ENCODE measurements at regions not wholly inside any gene's neighbourhood (a gene's known extent, or its start where the extent isn't known, plus 50 kb on each side); places are given as distances from the start of the nearest gene placed in this dataset.

DNA sequence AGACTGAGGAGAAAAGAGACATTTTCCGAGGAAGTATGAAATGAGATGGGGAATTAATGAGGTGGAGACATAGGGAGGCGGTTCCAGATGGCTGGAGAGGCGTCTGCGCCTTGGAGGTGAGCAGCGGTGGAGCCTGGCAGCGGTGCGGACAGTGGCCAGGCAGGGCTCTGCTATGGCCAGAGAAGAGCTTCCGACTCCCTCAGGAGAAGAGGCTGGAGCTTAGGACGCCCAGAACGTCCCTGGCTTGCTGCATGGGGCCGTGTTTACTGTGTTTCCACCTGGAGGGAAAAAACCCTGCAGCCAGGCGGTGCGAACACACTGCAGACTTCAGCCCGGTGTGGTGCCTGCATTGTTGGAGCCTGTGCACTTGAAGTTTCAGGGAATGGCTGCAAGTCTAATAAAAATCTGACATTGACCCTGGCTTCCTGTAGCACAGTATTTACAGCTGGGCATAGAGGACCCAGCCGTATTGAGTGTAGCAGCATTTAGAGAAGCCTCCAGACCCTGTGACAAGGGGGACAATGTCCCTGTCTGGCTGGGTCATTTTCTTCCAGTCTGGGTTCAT is 447.1 kb upstream of the MKI67 start:
- TF ChIP-seq, protein P1, sequence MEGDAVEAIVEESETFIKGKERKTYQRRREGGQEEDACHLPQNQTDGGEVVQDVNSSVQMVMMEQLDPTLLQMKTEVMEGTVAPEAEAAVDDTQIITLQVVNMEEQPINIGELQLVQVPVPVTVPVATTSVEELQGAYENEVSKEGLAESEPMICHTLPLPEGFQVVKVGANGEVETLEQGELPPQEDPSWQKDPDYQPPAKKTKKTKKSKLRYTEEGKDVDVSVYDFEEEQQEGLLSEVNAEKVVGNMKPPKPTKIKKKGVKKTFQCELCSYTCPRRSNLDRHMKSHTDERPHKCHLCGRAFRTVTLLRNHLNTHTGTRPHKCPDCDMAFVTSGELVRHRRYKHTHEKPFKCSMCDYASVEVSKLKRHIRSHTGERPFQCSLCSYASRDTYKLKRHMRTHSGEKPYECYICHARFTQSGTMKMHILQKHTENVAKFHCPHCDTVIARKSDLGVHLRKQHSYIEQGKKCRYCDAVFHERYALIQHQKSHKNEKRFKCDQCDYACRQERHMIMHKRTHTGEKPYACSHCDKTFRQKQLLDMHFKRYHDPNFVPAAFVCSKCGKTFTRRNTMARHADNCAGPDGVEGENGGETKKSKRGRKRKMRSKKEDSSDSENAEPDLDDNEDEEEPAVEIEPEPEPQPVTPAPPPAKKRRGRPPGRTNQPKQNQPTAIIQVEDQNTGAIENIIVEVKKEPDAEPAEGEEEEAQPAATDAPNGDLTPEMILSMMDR (IDR thresholded peaks at IDR 0.05): no peak
- DNase-seq: no peak
- intact Hi-C loops (cut with DNase I): no loop called here
- H3K36me3 ChIP-seq: no peaks in the 10 kb centered on the region
- no peak overlapping the region for H3K4me3 ChIP-seq
- H3K27ac ChIP-seq: no peak overlapping the region
- no peak for ATAC-seq
- no peaks in the 10 kb centered on the region for H3K4me1 ChIP-seq
- H3K9me3 ChIP-seq: no peaks in the 10 kb centered on the region
- H3K27me3 ChIP-seq: no peaks in the 10 kb centered on the region

DNA sequence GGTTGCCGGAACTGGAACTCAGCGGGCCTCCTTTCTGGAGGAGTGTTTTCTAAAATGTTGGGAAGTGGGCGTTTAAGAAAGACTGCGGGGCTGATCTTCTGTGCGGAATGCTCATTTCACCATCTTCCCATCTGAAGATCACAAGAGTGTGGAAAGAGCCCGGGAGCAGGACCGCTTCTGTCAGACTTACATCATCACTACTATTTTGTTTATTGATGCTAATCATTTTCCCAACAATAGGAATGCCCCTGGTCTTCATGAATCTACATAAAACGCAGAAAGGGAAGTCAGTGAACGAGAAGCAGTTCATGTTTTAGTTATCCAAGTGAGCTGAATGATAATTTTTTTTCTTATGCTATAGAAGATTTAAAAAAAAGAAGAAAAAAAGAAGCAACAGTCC is 447.8 kb upstream of the MKI67 start:
- H3K36me3 ChIP-seq: no peaks in the 10 kb centered on the region
- intact Hi-C loops (cut with DNase I): no loop called here
- no peak overlapping the region for H3K27ac ChIP-seq
- ATAC-seq (no peak), DNase-seq (no peak)
- H3K4me3 ChIP-seq: no peak overlapping the region
- no peaks in the 10 kb centered on the region for H3K27me3 ChIP-seq
- TF ChIP-seq, protein P1 (IDR thresholded peaks at IDR 0.05): no peak
- no peaks in the 10 kb centered on the region for H3K4me1 ChIP-seq
- H3K9me3 ChIP-seq: no peaks in the 10 kb centered on the region

DNA sequence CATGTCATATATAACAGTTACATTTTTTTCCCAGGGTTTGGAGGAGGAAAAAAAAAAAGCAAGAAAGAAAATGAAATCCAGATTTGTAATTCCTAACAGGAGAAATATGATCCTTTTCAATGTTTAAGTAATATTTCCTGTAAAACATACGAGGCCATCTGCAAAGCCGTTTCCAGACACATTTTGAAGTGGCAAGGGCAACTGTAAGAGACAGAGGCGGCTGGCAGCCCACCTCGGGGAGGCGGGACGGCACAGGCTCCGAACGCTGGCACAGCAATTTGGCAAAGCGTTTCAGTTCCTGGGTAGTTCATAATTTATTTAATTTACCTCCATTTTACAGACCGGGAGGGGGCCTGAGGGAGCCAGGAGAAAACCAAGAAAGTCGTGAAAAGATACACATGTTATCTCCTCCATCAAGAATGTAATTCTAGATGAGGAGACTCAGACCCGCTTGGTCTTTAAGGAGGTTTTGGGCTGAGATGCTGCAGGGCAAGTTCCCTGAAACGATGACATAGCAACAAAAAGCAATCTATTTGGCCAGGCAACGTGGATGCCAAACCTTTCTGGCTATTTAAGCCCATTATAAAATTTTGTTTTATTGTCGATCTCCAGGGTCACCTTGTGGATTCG is 448.5 kb upstream of the MKI67 start:
- Histone ChIP-seq H3K4me3 (no peak overlapping the region), H3K27ac (no peak overlapping the region), H3K9me3 (no peaks in the 10 kb centered on the region), H3K27me3 (no peaks in the 10 kb centered on the region), H3K4me1 (no peaks in the 10 kb centered on the region), H3K36me3 (no peaks in the 10 kb centered on the region)
- TF ChIP-seq, protein P1 (IDR thresholded peaks at IDR 0.05): no peak
- ATAC-seq (no peak), DNase-seq (no peak)
- intact Hi-C loops (cut with DNase I): no loop called here

DNA sequence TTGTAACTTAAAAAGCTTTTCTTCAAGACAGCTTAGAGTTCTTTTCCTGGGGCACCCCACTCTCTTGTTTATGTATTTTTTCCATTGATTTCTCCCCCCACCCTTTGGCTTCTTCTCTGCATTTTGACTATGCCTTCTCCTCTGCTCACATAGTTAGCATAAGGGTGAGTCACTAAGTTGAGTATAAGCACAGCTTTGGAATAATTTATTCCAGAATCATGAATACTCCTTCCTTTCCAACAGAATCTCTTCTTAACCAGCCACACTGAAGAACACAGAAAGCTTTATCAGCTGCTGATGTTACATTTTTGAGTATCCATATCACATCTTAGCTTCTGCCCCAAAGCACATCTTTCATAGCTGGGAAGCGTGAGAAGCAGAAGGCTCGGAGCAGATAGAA is 449.5 kb upstream of the MKI67 start:
- intact Hi-C loops (cut with DNase I): no loop called here
- Histone ChIP-seq H3K36me3 (no peaks in the 10 kb centered on the region), H3K4me1 (no peaks in the 10 kb centered on the region), H3K4me3 (no peak overlapping the region), H3K27ac (no peak overlapping the region), H3K9me3 (no peaks in the 10 kb centered on the region), H3K27me3 (no peaks in the 10 kb centered on the region)
- ATAC-seq (no peak), DNase-seq (no peak)
- TF ChIP-seq, protein P1 (IDR thresholded peaks at IDR 0.05): no peak

DNA sequence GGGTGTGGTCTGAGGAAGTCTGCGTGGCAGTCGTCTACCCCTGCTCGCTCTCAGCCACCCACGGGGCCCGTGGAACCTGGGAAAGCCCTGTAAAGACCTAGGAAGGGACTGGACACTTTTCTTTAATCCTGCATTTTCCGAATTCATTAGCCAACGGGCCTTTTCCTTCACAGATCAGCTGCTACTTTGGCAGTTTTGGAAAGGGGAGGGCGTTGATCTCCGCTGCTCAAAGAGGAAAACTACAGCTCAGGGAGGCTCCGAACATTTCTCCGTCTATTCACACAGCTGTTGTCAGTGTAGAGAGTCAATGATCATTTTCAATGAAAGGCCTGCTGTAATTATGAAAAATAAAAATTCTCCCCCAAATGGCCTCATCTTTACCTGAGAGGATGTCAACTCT is 450.1 kb upstream of the MKI67 start:
- TF ChIP-seq, protein P1 (IDR thresholded peaks at IDR 0.05): no peak
- Histone ChIP-seq H3K27me3 (no peaks in the 10 kb centered on the region), H3K9me3 (no peaks in the 10 kb centered on the region), H3K4me3 (no peak overlapping the region), H3K27ac (no peak overlapping the region), H3K36me3 (no peaks in the 10 kb centered on the region), H3K4me1 (no peaks in the 10 kb centered on the region)
- DNase-seq (no peak), ATAC-seq (no peak)
- intact Hi-C loops (cut with DNase I): no loop called here
